Cardiac fibroblast (primary cell): ENCODE measurements at regions not wholly inside any gene's neighbourhood (a gene's known extent, or its start where the extent isn't known, plus 50 kb on each side); places are given as distances from the start of the nearest gene placed in this dataset.
"Not testable (repeated sequence)": the region's sequence is repeated elsewhere in the genome, so short reads cannot be mapped to it uniquely, and the experiment has no call there.

Experiments used
- DNase-seq, 2 donors: peaks; one replicate each; pipeline versions ENCODE4 v3.0.0 to v3.0.0-alpha.2; 2010; ENCODE audit warnings: low read depth in 2 of 2
- H3K4me3 ChIP-seq, 2 donors: replicated peaks in 1 of 2; 1 replicate in 1 of 2; 2 replicates in 1 of 2; pipeline ENCODE4 v1.5.1; 2011; ENCODE audit warnings: low read depth in 2 of 2, low read length in 2 of 2, mild to moderate bottlenecking in 2 of 2, moderate library complexity in 1 of 2
- CTCF ChIP-seq: IDR thresholded peaks from one replicate; pipeline ENCODE4 v1.5.1; 2011; ENCODE audit warnings: low read depth, mild to moderate bottlenecking, low read length, inconsistent platforms

DNA sequence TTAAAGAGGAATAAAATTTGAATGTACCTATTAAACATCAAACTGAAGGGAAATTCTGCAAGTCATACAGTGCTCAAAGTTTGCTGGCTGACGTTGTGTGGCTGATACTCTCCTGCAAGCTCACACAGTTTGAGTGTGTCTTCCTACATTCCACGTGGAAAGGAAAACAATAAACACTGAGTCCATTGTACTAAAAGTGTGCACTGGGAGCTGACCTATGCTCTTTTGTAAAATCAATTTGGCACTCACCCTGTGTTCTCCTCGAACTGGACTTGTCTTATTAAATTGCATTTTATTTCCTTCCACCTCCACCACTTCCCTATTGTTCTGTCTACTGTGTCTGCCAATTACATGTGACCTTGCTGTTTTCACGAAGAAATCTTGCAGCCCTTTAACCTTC is 458.0 kb downstream of the CPS1 start:
- TF ChIP-seq CTCF: no peak
- no peak for DNase-seq

DNA sequence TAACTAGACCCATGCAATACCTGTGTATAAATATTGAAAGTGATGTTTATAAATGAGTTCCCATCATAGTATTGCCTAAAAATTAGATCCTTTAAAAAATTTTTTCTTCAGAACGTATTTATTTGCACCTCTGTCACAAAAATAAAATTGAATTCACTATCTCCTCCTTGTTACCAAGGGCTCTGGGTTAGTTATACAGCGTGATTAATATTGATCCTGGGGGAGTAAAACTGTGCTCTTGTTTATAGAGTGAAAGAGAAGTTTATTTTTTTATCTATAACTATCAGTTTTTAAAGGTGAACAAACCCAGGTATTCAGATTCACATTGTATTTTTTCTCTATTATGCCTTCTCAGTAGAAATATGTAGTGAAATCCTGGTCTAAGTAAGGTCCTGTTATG is 458.5 kb downstream of the CPS1 start:
- no peak overlapping the region for H3K4me3 ChIP-seq
- no peak for DNase-seq
- no peak for TF ChIP-seq CTCF

More for the DNA sequence above, 458.0 kb downstream of the CPS1 start:
- H3K4me3 ChIP-seq: no peak overlapping the region

- H3K4me3 ChIP-seq: not testable (repeated sequence)
Observed at GRCh38 chr2:211025089-211025488, 468.7 kb downstream of the CPS1 start.

GRCh38 chr2:211026109-211026508 is 469.7 kb downstream of the CPS1 start:
- no peak for DNase-seq
- TF ChIP-seq CTCF: no peak
- H3K4me3 ChIP-seq: no peak overlapping the region

More at GRCh38 chr2:211025089-211025488, 468.7 kb downstream of the CPS1 start:
- DNase-seq: not testable (repeated sequence)

DNA sequence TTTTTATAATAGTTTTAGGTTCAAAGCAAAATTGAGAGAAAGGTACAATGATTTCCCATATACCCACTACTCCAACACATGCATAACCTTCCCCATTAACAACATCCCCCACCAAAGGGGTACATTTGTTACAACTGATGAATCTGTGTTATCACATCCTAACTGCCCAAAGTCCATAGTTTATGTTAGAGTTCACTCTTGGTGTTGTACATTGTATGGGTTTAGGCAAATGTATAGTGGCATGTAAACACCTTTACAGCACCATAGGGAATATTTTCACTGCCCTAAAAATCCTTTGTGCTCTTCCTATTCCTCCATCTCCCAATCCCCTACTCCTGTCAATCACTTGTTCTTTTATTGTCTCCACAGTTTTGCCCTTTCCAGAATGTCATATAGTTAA is 471.6 kb downstream of the CPS1 start:
- TF ChIP-seq CTCF: no peak
- no peak overlapping the region for H3K4me3 ChIP-seq
- no peak for DNase-seq

DNA sequence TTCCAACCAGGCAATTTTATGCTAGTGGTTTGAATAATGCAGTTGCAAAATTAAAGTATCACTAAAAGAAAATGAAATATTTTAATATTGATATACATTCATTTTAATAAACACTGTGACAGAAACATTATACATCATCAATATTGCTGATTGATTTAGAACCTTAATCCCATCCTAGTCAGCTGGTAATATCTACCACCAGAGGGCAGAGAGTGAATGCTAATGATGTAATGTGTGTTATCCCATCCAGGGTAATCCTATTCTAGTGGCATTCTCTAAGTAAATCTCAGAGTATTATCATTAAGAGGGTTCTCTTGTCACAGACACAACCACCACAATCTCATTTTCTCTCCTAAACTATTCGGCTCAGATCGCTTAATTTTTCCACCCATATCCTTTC is 477.4 kb downstream of the CPS1 start:
- DNase-seq: peak; percentile 16 to 39
- peak; percentile 63 for TF ChIP-seq CTCF
- H3K4me3 ChIP-seq: no peak overlapping the region

DNA sequence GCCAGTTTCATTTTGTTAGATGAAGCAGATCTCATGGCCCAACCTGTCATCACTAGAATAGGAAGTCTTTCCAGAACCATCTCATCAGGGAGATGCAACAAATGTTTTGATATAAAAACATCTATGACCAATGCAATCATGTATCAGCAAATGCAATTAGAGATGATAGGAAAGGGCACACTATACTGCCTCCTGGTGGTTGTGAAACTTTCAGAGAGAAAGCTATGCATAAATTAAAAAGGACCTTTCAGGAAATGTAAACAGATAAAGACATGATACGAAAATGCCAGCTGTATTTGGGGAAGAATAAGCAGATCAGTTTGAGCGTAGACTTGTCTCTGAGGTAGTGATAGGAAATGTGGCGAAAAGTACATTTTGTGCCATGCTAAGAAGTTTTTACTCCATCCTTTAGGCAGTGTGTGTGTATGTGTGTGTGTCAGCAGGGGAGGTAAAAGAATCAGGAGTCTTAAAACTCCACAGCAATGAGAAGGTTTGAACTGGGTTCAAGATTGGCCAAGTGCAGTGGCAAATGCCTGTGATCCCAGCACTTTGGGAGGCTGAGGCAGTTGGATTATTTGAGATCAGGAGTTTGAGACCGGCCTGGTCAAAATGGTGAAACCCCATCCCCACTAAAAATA is 479.3 kb downstream of the CPS1 start:
- peak; percentile 58 for TF ChIP-seq CTCF

More for the DNA sequence above, 479.3 kb downstream of the CPS1 start:
- DNase-seq: peak; percentile 32 to 59
- H3K4me3 ChIP-seq: no peak overlapping the region
